Skin of body (tissue), 1 donor: ENCODE measurements at regions not wholly inside any gene's neighbourhood (a gene's known extent, or its start where the extent isn't known, plus 50 kb on each side); places are given as distances from the start of the nearest gene placed in this dataset.

Experiments used
- DNase-seq: peaks from one replicate; lab custom pipeline; 2025; lab: John Stamatoyannopoulos, UW

- peak; percentile 86 for DNase-seq
These were observed 215.7 kb downstream of the GAS1 start for GRCh38 chr9:86731511-86732063.

- no peak for DNase-seq
These were observed 217.0 kb downstream of the GAS1 start for GRCh38 chr9:86730163-86730928.

- no peak for DNase-seq
These were observed 222.8 kb downstream of the GAS1 start for GRCh38 chr9:86724529-86724928.

- DNase-seq: no peak
These were observed 224.0 kb downstream of the GAS1 start for GRCh38 chr9:86723346-86723745.

GRCh38 chr9:86722706-86723075 lies 224.6 kb downstream of the GAS1 start:
- DNase-seq: no peak

GRCh38 chr9:86721843-86722705 lies 225.2 kb downstream of the GAS1 start:
- DNase-seq: peak; percentile 97

GRCh38 chr9:86721226-86721781 lies 226.0 kb downstream of the GAS1 start:
- no peak for DNase-seq

GRCh38 chr9:86720639-86721225 lies 226.6 kb downstream of the GAS1 start:
- DNase-seq: no peak

GRCh38 chr9:86718388-86719049 lies 228.8 kb downstream of the GAS1 start:
- peak; percentile 88 for DNase-seq

- DNase-seq: peak; percentile 84
These were observed 230.9 kb downstream of the GAS1 start for GRCh38 chr9:86716326-86716922.

GRCh38 chr9:86714999-86715398 lies 232.3 kb downstream of the GAS1 start:
- peak; percentile 93 for DNase-seq

- peak; percentile 94 for DNase-seq
These were observed 233.3 kb downstream of the GAS1 start for GRCh38 chr9:86713970-86714369.

GRCh38 chr9:86713470-86713869 lies 233.8 kb downstream of the GAS1 start:
- DNase-seq: peak; percentile 37

- no peak for DNase-seq
These were observed 238.1 kb downstream of the GAS1 start for GRCh38 chr9:86708918-86709835.

GRCh38 chr9:86707932-86708510 lies 239.3 kb downstream of the GAS1 start:
- DNase-seq: no peak

GRCh38 chr9:86706391-86706790 lies 240.9 kb downstream of the GAS1 start:
- no peak for DNase-seq

GRCh38 chr9:86705490-86705889 lies 241.8 kb downstream of the GAS1 start:
- peak; percentile 85 for DNase-seq

GRCh38 chr9:86703346-86703745 lies 244.0 kb downstream of the GAS1 start:
- DNase-seq: no peak

- peak; percentile 90 for DNase-seq
These were observed 246.7 kb downstream of the GAS1 start for GRCh38 chr9:86700629-86701028.
